Pulmonary artery endothelial cell (primary cell): ENCODE measurements at regions not wholly inside any gene's neighbourhood (a gene's known extent, or its start where the extent isn't known, plus 50 kb on each side); places are given as distances from the start of the nearest gene placed in this dataset.

Source experiments
- DNase-seq: peaks from one replicate; pipeline ENCODE4 v3.0.0-alpha.2; 2011; ENCODE audit warnings: low read depth, low spot score

GRCh38 chr5:2299388-2300220, 416.9 kb upstream of the IRX4 start:
- DNase-seq = no peak

DNA sequence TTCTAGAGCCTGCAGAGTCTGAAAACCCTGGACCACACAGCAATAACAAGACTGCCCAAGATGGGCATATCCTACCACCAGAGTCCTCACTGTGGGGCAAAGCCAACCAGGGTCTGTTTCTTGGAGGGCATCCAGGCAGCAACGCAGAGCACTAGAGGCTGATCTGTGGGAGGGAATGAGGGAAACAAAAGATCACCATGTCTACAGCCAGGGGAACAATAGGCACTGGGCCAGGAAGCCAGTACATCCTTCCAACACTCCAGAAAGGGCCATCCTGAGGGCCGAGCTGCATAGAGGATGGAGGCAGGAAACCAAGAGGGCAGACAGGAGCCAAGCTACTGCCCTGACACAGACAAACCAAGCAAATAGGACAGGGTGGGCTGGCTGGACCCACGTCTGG, 416.1 kb upstream of the IRX4 start:
- DNase-seq = no peak

DNA sequence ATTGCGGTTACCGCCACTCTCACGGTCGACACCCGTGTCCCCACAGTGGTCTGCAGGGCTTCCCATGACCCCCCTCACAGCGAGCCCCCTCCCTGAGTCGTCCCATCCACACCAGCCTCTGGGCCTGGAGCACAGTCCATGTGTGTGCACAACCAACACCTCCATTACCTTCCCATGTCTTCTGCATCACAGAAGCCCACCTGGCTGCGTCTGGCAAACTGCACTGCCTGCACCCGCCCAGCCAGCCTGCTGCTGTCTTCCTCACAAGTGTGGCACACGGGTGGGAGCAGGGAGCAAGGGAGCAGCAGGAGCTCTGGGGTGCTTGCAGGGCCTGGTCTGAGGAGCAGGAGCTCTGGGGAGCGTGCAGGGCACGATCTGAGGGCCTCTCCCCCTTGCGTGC, 415.3 kb upstream of the IRX4 start:
- DNase-seq = no peak

DNA sequence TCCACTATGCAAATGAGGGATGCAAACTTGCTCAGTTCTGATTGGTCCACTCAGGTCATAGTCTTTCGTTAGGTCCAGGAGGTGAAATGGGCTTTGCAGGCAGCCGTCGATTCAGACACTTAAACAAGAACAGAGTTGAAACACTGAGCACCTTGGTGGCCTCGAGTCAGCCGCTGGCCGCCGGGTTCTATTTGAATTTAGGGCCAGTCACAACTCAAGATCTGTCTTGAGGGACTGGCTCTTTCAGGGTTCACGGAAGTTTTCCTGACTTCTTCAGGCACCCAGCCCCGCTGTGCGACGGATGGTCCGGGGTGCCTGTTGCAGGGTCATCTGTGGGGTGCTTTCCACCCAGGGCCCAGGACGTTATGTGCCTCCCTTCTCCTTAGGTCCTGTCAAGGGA, 412.8 kb upstream of the IRX4 start:
- no peak for DNase-seq

DNA sequence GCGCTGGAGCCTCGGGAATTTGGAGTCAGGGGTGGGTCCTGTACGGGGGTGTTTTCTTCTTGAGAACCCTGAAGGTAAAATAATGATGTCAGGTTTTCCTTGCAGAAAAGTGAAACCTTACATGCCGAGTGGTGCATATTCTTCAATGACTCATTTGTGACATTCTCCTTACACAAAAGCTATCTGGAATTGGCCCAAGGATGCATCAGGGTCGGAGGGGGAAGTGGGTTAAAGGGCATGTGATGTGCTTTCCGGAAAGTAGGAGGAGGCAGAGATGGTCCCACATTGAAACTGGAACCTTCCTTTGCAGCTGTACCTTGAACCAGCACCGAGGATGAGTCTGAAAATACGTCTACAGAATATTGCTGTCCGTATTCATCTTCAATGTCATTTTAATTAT, 411.2 kb upstream of the IRX4 start:
- DNase-seq = no peak

DNA sequence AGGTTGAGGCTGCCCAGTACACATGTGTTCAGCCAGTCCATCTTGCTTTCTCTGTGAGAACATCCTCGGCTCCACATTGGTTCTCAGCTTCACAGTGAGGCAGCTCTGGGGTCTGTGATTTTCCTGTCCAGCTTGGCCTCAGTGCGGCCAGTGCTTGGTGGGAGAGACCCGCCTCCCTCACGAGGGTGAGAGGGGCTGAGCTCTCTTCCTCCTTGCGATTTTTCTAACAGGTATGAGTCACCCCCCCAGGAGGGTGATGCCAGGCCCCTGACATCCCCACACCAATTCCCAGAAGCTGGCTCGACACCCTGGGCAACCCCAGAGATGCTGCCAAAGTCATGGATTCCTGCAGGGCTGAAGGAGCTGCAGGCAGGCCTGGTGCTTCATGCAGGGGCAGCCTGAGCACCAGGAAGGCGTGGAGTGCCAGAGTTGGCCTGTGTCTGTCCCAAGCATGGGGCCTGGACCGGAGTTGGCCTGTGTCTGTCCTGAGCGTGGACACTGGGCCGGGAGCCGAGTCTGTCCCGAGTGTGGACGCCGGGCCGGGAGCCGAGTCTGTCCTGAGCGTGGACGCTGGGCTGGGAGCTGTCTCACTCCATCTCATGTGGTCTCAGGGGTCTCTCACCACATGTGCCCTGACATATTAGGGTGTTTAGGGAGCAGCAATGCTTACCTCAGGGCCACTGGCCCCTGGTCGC, 408.6 kb upstream of the IRX4 start:
- no peak for DNase-seq

- DNase-seq = no peak
These were observed 406.7 kb upstream of the IRX4 start for GRCh38 chr5:2289380-2289779.

GRCh38 chr5:2288968-2289367, 406.2 kb upstream of the IRX4 start:
- no peak for DNase-seq

- no peak for DNase-seq
These were observed 405.7 kb upstream of the IRX4 start for GRCh38 chr5:2288466-2288865.

- DNase-seq = no peak
These were observed 403.5 kb upstream of the IRX4 start for GRCh38 chr5:2286250-2286649.

DNA sequence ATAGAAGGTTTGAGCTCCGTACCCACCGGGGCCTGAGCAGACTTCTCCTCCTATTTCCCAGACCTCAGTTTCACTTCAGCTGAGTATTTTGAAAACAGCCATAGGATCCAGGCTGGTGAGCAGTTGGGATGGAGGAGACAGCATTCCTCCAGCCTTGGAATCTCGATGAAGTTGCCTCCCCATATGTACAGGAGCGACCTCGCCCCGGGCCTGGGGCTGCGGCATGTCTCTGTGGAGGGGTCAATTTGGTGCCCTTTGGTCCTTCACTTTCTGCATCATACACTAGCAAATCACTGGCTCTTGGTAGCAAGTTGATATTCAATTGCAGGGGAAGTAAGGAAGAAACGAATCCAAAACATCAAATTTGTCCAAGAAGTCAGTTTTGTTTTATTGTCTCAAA, 402.0 kb upstream of the IRX4 start:
- no peak for DNase-seq

GRCh38 chr5:2283481-2284045, 400.8 kb upstream of the IRX4 start:
- DNase-seq = no peak

DNA sequence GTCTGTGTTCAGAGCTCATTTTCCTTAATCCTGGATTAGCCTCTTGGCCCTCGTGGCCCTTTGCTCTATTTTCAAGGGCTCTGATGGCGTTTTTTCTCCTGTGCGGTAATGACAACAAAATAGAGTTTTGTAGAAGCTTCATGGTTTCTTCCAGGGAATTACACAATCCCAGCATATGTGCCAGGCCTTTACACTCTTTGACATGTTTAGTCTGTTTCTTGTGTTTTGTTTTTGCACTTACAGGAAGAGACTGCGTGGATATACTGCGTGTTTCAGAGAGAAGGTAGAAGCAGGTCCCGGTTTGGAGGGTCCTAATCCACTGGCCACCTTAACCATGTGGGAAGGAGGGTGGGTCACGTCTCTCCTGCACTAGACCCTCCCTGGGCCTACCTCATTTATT, 400.2 kb upstream of the IRX4 start:
- no peak for DNase-seq

DNA sequence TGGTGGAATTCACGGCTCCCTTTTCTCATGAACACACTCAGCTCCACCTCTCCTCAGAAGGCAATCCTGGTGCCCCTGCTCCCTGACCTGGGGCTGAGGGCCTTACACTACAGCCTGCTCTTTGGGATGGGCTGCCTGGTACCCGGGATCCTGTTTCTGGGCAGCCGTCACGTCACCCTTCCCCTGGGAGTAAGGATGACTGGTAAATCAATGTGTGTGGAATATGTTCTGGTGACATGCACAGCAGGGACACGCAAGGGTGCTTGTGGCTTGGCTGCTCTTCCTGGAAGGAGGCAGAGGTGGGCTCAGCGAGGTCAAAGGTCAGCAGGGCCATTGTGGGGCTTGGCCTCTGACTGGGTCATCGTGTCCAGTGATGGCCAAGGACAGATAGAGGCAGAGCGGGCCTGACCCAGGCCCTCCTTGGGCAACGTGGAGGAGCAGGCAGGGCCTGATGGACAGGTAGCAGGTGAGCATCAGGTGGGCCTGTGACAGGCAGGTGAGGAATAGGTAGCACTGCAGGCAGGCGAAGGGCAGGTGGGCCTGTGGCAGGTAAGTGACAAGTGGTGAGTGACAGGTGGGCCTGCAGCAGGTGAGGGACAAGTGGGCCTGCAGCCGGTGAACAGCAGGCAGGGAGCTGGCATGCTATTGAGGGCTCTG, 399.4 kb upstream of the IRX4 start:
- no peak for DNase-seq

- no peak for DNase-seq
These were observed 398.7 kb upstream of the IRX4 start for GRCh38 chr5:2281446-2281845.

DNA sequence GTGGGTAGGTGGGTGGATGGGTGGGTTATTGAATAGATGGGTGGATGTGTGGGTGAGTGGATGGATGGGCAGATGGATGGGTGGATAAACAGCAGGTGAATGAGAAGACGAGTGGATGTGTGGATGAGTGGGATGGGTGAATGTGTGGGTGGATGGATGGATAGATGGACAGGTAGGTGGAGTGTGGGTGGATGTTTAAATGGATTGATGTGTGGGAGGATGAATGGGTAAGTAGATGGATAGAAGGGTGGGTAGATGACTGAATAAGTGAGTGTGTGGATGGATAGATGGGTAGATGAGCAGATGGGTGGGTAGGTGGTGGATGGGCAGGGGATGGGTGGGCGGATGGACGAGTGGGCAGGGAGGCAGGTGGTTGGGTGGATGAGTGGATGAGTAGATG, 397.6 kb upstream of the IRX4 start:
- DNase-seq = no peak

DNA sequence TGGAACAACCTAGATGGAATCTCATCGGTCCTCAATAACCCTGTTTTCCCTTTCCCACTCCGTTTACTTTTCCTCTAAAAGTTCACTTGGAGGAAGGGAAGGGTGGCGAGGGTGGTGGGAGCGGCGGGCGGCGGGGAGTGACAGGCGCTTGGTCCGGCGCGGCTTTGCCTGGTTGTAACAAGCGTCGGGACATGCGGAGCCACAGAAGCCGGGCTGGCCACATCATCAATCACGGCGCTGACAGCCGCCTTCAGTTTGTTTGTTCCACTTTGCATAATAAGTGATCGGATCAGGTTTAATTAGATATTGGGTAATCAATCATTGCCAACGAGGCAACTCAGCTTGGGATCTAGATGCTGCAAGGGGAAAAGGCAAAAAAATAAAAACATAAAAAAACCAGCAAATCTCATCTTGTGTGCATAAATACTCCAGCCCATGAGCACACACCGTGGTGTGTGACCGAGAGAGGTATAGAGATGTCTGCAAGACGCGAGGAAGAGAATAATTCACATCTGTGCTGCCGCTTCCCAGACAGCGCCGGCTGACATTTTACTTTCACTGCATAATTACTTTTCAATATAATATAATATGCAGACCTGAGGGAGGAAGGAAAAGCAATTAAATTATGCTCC, 396.2 kb upstream of the IRX4 start:
- DNase-seq = no peak

DNA sequence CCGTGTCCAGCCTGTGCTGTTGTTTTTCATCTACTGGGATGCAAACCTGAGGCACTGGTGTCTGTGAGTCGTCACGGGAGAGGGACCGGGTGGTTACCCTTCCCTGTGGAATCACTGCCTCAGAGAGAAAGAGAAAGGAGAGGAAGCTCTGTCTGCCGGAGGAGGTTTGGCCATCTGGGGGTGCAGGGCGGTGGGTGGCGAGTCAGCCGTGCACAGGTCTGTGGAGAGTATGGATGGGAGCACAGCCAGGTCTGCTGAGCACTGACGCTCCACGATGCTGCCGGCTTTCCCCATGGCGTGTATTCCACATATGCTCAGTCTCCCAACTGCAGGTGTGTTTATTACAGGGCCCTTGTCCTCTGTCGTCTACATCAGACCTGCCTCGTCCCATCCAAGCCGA, 395.2 kb upstream of the IRX4 start:
- DNase-seq = no peak

- DNase-seq = no peak
These were observed 393.4 kb upstream of the IRX4 start for GRCh38 chr5:2276101-2276500.

DNA sequence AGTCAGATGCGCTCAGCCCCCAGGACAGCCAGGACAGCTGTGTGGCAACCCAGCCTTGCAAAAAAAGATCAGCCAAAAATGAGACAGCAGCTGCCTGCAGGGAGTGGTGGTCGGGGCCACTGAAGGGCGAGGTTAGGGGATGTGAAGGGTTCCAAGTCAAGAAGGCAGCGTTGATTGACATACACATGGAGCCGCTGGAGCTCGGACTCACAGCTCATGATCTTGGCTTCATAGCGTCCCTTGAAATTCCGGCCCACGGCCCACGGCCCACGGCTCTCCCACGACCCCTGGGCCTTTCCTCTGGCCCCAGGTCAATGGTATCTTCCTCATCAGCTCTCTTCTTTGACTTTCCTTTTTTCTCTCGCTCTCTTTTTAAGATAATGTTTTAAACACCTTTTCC, 390.0 kb upstream of the IRX4 start:
- DNase-seq = no peak

DNA sequence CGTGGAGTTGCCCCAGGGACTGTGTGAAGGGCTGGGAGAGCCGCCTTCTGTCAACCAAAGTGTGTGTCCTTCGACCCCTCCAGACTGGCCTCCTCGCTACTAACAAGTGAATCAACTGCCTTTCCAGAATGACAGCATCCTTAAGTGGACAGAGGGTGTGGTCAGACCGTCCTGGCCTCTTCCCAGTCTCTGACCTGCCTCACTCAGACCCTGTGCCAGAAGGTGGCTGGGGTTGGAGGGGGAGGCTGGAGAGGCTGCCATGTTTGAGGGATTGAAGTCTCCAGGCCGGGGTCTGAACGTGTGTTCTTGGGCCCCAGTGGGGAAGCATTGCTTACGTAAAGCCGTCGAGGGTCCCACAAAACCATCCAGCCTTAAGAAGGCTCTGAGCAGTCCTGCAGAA, 389.3 kb upstream of the IRX4 start:
- no peak for DNase-seq

DNA sequence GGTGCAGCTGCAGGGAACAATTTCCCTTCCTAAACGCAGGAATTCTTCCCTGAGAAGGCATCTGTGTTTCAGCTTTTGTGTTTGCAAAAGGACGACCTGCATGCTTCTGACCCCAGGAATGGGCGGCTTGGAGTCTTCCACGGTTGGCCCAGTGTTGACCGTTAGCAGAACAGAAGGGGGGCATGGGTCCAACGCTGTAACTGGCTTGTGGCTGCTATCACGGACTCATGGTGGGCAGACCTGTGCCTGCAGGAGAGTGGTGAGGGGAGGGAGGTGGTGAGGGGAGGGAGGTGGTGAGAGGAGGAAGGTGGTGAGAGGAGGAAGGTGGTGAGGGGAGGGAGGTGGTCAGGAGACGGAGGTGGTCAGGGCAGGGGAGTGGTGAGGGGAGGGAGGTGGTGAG, 388.6 kb upstream of the IRX4 start:
- no peak for DNase-seq
